ENCODE measurements at regions not wholly inside any gene's neighbourhood (a gene's known extent, or its start where the extent isn't known, plus 50 kb on each side); places are given as distances from the start of the nearest gene placed in this dataset.

GRCh38 chr9:88734527-88734926 is 199.5 kb downstream of the NXNL2 start:
- Histone ChIP-seq H3K36me3 (ENCODE audit: insufficient read depth, low read length) (no peaks in the 10 kb centered on the region), H2AFZ (ENCODE audit: low read length) (no peak overlapping the region)
- DNase-seq, result no peak

GRCh38 chr9:88736136-88736637 is 201.2 kb downstream of the NXNL2 start:
- Histone ChIP-seq H4K20me1 (ENCODE audit: insufficient read depth, low read depth, low read length) (no peaks in the 10 kb centered on the region), H3K4me3 (ENCODE audit: low read length) (no peak overlapping the region), H3K9ac (ENCODE audit: low read length) (no peak overlapping the region), H3K36me3 (ENCODE audit: insufficient read depth, low read length) (no peaks in the 10 kb centered on the region), H3K4me2 (ENCODE audit: low read depth, low read length, poor library complexity, severe bottlenecking) (no peak overlapping the region), H3K27ac (ENCODE audit: low read length) (no peak overlapping the region), H3K9me3 (ENCODE audit: low read length) (no peaks in the 10 kb centered on the region), H3K9me2 (replicated peaks; ENCODE audit: insufficient read depth, low read length) (no peaks in the 10 kb centered on the region), H2AFZ (ENCODE audit: low read length) (no peak overlapping the region), H3K27me3 (ENCODE audit: low read length) (no peaks in the 10 kb centered on the region), H3K79me2 (ENCODE audit: low read length) (no peaks in the 10 kb centered on the region), H3K4me1 (ENCODE audit: low read length) (no peaks in the 10 kb centered on the region)
- DNase-seq, result no peak

More at GRCh38 chr9:88734527-88734926, 199.5 kb downstream of the NXNL2 start:
- H3K9ac ChIP-seq (ENCODE audit: low read length), result no peak overlapping the region
- H3K4me3 ChIP-seq (ENCODE audit: low read length), result no peak overlapping the region
- H3K27me3 ChIP-seq (ENCODE audit: low read length), result no peaks in the 10 kb centered on the region
- no peak overlapping the region for H3K27ac ChIP-seq (ENCODE audit: low read length)
- H3K4me2 ChIP-seq (ENCODE audit: low read depth, low read length, poor library complexity, severe bottlenecking), result no peak overlapping the region
- no peaks in the 10 kb centered on the region for H3K4me1 ChIP-seq (ENCODE audit: low read length)
- H3K79me2 ChIP-seq (ENCODE audit: low read length), result no peaks in the 10 kb centered on the region
- H4K20me1 ChIP-seq (ENCODE audit: insufficient read depth, low read depth, low read length), result no peaks in the 10 kb centered on the region
- H3K9me2 ChIP-seq (replicated peaks; ENCODE audit: insufficient read depth, low read length), result no peaks in the 10 kb centered on the region
- H3K9me3 ChIP-seq (ENCODE audit: low read length), result no peaks in the 10 kb centered on the region

DNA sequence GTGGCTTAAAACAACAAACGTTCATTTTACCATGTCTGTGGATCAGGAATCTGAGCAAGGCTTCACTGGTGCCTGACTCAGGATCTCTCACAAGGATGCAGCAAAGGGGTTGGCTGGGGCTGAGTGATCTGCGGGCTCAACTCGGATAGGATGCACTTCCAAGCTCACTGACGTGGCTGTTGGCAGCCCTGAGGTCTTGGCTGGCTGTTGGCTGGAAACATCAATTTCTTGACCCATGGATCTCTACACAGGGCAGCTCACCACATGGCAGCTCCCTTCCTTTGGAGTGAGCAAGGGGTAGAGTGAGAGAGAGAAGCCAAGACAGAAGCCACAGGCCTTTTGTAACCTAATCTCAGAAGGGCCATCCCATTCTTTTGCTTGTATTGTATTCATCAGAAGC is 202.1 kb downstream of the NXNL2 start:
- Histone ChIP-seq H3K27me3 (ENCODE audit: low read length) (no peaks in the 10 kb centered on the region), H3K36me3 (ENCODE audit: insufficient read depth, low read length) (no peaks in the 10 kb centered on the region), H3K9me3 (ENCODE audit: low read length) (no peaks in the 10 kb centered on the region), H4K20me1 (ENCODE audit: insufficient read depth, low read depth, low read length) (no peaks in the 10 kb centered on the region), H3K4me1 (ENCODE audit: low read length) (no peaks in the 10 kb centered on the region), H3K79me2 (ENCODE audit: low read length) (no peaks in the 10 kb centered on the region), H2AFZ (ENCODE audit: low read length) (no peak overlapping the region), H3K27ac (ENCODE audit: low read length) (no peak overlapping the region), H3K9me2 (replicated peaks; ENCODE audit: insufficient read depth, low read length) (no peaks in the 10 kb centered on the region), H3K4me2 (ENCODE audit: low read depth, low read length, poor library complexity, severe bottlenecking) (no peak overlapping the region), H3K9ac (ENCODE audit: low read length) (no peak overlapping the region), H3K4me3 (ENCODE audit: low read length) (no peak overlapping the region)
- DNase-seq, result no peak

DNA sequence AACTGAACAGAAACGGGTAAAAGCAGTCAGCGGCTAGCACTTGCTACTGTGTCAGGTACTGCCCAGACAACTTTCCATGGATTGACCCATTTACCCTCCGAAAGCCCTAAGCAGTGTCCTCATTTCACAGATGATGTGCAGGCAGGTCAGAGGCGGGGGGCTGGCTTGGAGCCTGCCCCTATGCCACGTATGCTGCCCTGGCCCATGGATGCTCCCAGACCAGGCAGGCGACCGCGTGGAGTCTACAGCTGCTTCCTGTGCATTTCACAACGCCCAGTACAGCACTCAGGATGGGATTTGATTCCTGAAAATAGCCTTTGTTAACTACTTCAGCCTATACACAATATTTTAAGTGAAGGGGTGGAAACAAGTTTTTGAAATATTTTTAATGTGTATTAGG is 202.9 kb downstream of the NXNL2 start:
- Histone ChIP-seq H3K4me2 (ENCODE audit: low read depth, low read length, poor library complexity, severe bottlenecking) (no peak overlapping the region), H3K9me3 (ENCODE audit: low read length) (no peaks in the 10 kb centered on the region), H2AFZ (ENCODE audit: low read length) (no peak overlapping the region), H3K27ac (ENCODE audit: low read length) (no peak overlapping the region), H3K79me2 (ENCODE audit: low read length) (no peaks in the 10 kb centered on the region), H4K20me1 (ENCODE audit: insufficient read depth, low read depth, low read length) (no peaks in the 10 kb centered on the region), H3K4me3 (ENCODE audit: low read length) (no peak overlapping the region), H3K4me1 (ENCODE audit: low read length) (no peaks in the 10 kb centered on the region), H3K27me3 (ENCODE audit: low read length) (no peaks in the 10 kb centered on the region), H3K9me2 (replicated peaks; ENCODE audit: insufficient read depth, low read length) (no peaks in the 10 kb centered on the region), H3K36me3 (ENCODE audit: insufficient read depth, low read length) (no peaks in the 10 kb centered on the region), H3K9ac (ENCODE audit: low read length) (no peak overlapping the region)
- no peak for DNase-seq

- Histone ChIP-seq H3K9me2 (replicated peaks; ENCODE audit: insufficient read depth, low read length) (no peaks in the 10 kb centered on the region), H3K9me3 (ENCODE audit: low read length) (no peaks in the 10 kb centered on the region), H3K9ac (ENCODE audit: low read length) (no peak overlapping the region), H3K36me3 (ENCODE audit: insufficient read depth, low read length) (no peaks in the 10 kb centered on the region), H2AFZ (ENCODE audit: low read length) (no peak overlapping the region), H4K20me1 (ENCODE audit: insufficient read depth, low read depth, low read length) (no peaks in the 10 kb centered on the region), H3K27me3 (ENCODE audit: low read length) (no peaks in the 10 kb centered on the region), H3K79me2 (ENCODE audit: low read length) (no peaks in the 10 kb centered on the region), H3K4me3 (ENCODE audit: low read length) (no peak overlapping the region), H3K4me1 (ENCODE audit: low read length) (no peaks in the 10 kb centered on the region), H3K27ac (ENCODE audit: low read length) (no peak overlapping the region), H3K4me2 (ENCODE audit: low read depth, low read length, poor library complexity, severe bottlenecking) (no peak overlapping the region)
- DNase-seq, result no peak
These were observed 203.7 kb downstream of the NXNL2 start for GRCh38 chr9:88738709-88739108.

- Histone ChIP-seq H3K27ac (ENCODE audit: low read length) (no peak overlapping the region), H3K4me1 (ENCODE audit: low read length) (no peaks in the 10 kb centered on the region), H3K36me3 (ENCODE audit: insufficient read depth, low read length) (no peaks in the 10 kb centered on the region), H3K4me3 (ENCODE audit: low read length) (no peak overlapping the region), H3K9ac (ENCODE audit: low read length) (no peak overlapping the region), H3K9me2 (replicated peaks; ENCODE audit: insufficient read depth, low read length) (no peaks in the 10 kb centered on the region), H2AFZ (ENCODE audit: low read length) (no peak overlapping the region), H3K9me3 (ENCODE audit: low read length) (no peaks in the 10 kb centered on the region), H4K20me1 (ENCODE audit: insufficient read depth, low read depth, low read length) (no peaks in the 10 kb centered on the region), H3K27me3 (ENCODE audit: low read length) (no peaks in the 10 kb centered on the region), H3K79me2 (ENCODE audit: low read length) (no peaks in the 10 kb centered on the region), H3K4me2 (ENCODE audit: low read depth, low read length, poor library complexity, severe bottlenecking) (no peak overlapping the region)
- no peak for DNase-seq
These were observed 204.4 kb downstream of the NXNL2 start for GRCh38 chr9:88739373-88739772.

- Histone ChIP-seq H3K9me2 (replicated peaks; ENCODE audit: insufficient read depth, low read length) (no peaks in the 10 kb centered on the region), H4K20me1 (ENCODE audit: insufficient read depth, low read depth, low read length) (no peaks in the 10 kb centered on the region), H3K4me3 (ENCODE audit: low read length) (no peak overlapping the region), H3K27ac (ENCODE audit: low read length) (no peak overlapping the region), H3K4me2 (ENCODE audit: low read depth, low read length, poor library complexity, severe bottlenecking) (no peak overlapping the region), H2AFZ (ENCODE audit: low read length) (no peak overlapping the region), H3K4me1 (ENCODE audit: low read length) (no peaks in the 10 kb centered on the region), H3K79me2 (ENCODE audit: low read length) (no peaks in the 10 kb centered on the region), H3K36me3 (ENCODE audit: insufficient read depth, low read length) (no peaks in the 10 kb centered on the region), H3K9ac (ENCODE audit: low read length) (no peak overlapping the region), H3K27me3 (ENCODE audit: low read length) (no peaks in the 10 kb centered on the region), H3K9me3 (ENCODE audit: low read length) (no peaks in the 10 kb centered on the region)
- DNase-seq, result no peak
These were observed 205.9 kb downstream of the NXNL2 start for GRCh38 chr9:88740844-88741243.

GRCh38 chr9:88741335-88741734 is 206.4 kb downstream of the NXNL2 start:
- H3K79me2 ChIP-seq (ENCODE audit: low read length), result no peaks in the 10 kb centered on the region
- H3K27ac ChIP-seq (ENCODE audit: low read length), result no peak overlapping the region
- H3K27me3 ChIP-seq (ENCODE audit: low read length), result no peaks in the 10 kb centered on the region
- no peak overlapping the region for H3K4me2 ChIP-seq (ENCODE audit: low read depth, low read length, poor library complexity, severe bottlenecking)
- no peaks in the 10 kb centered on the region for H3K4me1 ChIP-seq (ENCODE audit: low read length)
- no peak overlapping the region for H3K9ac ChIP-seq (ENCODE audit: low read length)
- no peaks in the 10 kb centered on the region for H4K20me1 ChIP-seq (ENCODE audit: insufficient read depth, low read depth, low read length)
- no peak overlapping the region for H2AFZ ChIP-seq (ENCODE audit: low read length)
- H3K4me3 ChIP-seq (ENCODE audit: low read length), result no peak overlapping the region
- peak; percentile 82 for DNase-seq
- no peaks in the 10 kb centered on the region for H3K9me3 ChIP-seq (ENCODE audit: low read length)
- H3K9me2 ChIP-seq (replicated peaks; ENCODE audit: insufficient read depth, low read length), result no peaks in the 10 kb centered on the region
- no peaks in the 10 kb centered on the region for H3K36me3 ChIP-seq (ENCODE audit: insufficient read depth, low read length)

DNA sequence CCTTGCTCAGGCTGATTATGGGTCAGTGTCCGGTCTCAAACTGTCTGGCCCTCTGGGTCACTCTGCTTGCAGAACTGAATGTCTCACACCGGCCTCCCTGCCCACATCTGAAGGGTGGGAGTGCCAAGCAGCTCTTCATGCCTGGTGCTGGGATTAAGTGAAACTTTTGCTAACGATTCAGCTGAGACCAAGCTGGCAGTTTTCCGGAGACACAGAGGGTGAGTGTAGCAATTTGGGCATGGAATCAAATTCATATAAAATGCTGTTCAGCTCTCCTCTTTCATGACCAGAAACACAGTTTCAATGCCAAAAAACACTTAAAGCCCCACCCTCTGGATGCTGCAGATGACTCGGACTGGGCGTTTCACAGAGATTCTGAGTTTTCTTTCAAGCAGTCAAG is 207.5 kb downstream of the NXNL2 start:
- no peaks in the 10 kb centered on the region for H3K4me1 ChIP-seq (ENCODE audit: low read length)
- no peak for DNase-seq
- no peak overlapping the region for H3K4me2 ChIP-seq (ENCODE audit: low read depth, low read length, poor library complexity, severe bottlenecking)
- no peaks in the 10 kb centered on the region for H3K9me2 ChIP-seq (replicated peaks; ENCODE audit: insufficient read depth, low read length)
- no peaks in the 10 kb centered on the region for H3K36me3 ChIP-seq (ENCODE audit: insufficient read depth, low read length)
- no peak overlapping the region for H3K27ac ChIP-seq (ENCODE audit: low read length)
- no peak overlapping the region for H2AFZ ChIP-seq (ENCODE audit: low read length)
- no peaks in the 10 kb centered on the region for H3K27me3 ChIP-seq (ENCODE audit: low read length)
- H3K9me3 ChIP-seq (ENCODE audit: low read length), result no peaks in the 10 kb centered on the region
- no peaks in the 10 kb centered on the region for H4K20me1 ChIP-seq (ENCODE audit: insufficient read depth, low read depth, low read length)
- no peak overlapping the region for H3K4me3 ChIP-seq (ENCODE audit: low read length)
- no peak overlapping the region for H3K9ac ChIP-seq (ENCODE audit: low read length)
- no peaks in the 10 kb centered on the region for H3K79me2 ChIP-seq (ENCODE audit: low read length)

All from Karpas-422 (cell line).